PFSK-1 (cell line): ENCODE measurements at regions not wholly inside any gene's neighbourhood (a gene's known extent, or its start where the extent isn't known, plus 50 kb on each side); places are given as distances from the start of the nearest gene placed in this dataset.

Source experiments
- FOXP2 ChIP-seq: optimal IDR thresholded peaks from 2 replicates; pipeline ENCODE3; 2011; ENCODE audit warnings: borderline replicate concordance, control low read depth, inconsistent platforms; ENCODE audit not compliant: insufficient read depth; ENCODE audit errors: extremely low read length, extremely low read depth
- POLR2AphosphoS5 ChIP-seq: IDR thresholded peaks from 2 replicates; pipeline ENCODE4 v1.6.1; 2012; ENCODE audit warnings: low read depth, mild to moderate bottlenecking, control low read depth, low read length, moderate library complexity
- REST ChIP-seq, 2 experiments: IDR thresholded peaks; 2 replicates each; pipeline versions ENCODE4 v1.6.1 to v1.8.0; 2011 to 2012; ENCODE audit warnings: low read depth in 2 of 2, low read length in 2 of 2, control low read depth in 1 of 2, inconsistent platforms in 1 of 2, mild to moderate bottlenecking in 1 of 2, moderate library complexity in 1 of 2; ENCODE audit not compliant: insufficient read depth in 1 of 2
- SIN3A ChIP-seq: IDR thresholded peaks from 2 replicates; pipeline ENCODE4 v1.6.1; 2012; ENCODE audit warnings: mild to moderate bottlenecking, low read length, moderate library complexity, borderline replicate concordance; ENCODE audit not compliant: insufficient read depth
- TAF1 ChIP-seq: IDR thresholded peaks from 2 replicates; pipeline ENCODE4 v1.6.1; 2012; ENCODE audit warnings: low read length, control low read depth, borderline replicate concordance; ENCODE audit not compliant: insufficient read depth

GRCh38 chr6:21533678-21534077 lies 59.9 kb upstream of the SOX4 start:
- TF ChIP-seq REST (IDR thresholded peaks at IDR 0.05; ENCODE audit: insufficient read depth in 1 of 2, low read depth in 2 of 2, low read length in 2 of 2): no peak
- no peak for TF ChIP-seq POLR2AphosphoS5
- TF ChIP-seq FOXP2: no peak
- no peak for TF ChIP-seq SIN3A
- no peak for TF ChIP-seq TAF1

GRCh38 chr6:21536280-21536766 lies 57.2 kb upstream of the SOX4 start:
- TF ChIP-seq REST (IDR thresholded peaks at IDR 0.05; ENCODE audit: insufficient read depth in 1 of 2, low read depth in 2 of 2, low read length in 2 of 2): no peak
- TF ChIP-seq SIN3A: no peak
- no peak for TF ChIP-seq TAF1
- TF ChIP-seq FOXP2: no peak
- no peak for TF ChIP-seq POLR2AphosphoS5

- TF ChIP-seq SIN3A: no peak
- TF ChIP-seq REST (IDR thresholded peaks at IDR 0.05; ENCODE audit: insufficient read depth in 1 of 2, low read depth in 2 of 2, low read length in 2 of 2): no peak
- TF ChIP-seq POLR2AphosphoS5: no peak
- no peak for TF ChIP-seq TAF1
- no peak for TF ChIP-seq FOXP2
Measured at GRCh38 chr6:21537637-21538036, 55.9 kb upstream of the SOX4 start.

GRCh38 chr6:21538186-21538798 lies 55.3 kb upstream of the SOX4 start:
- TF ChIP-seq FOXP2 (no peak), SIN3A (no peak), POLR2AphosphoS5 (no peak), TAF1 (no peak), REST (IDR thresholded peaks at IDR 0.05; ENCODE audit: insufficient read depth in 1 of 2, low read depth in 2 of 2, low read length in 2 of 2) (no peak)
